IMR-90 (cell line): ENCODE measurements at regions not wholly inside any gene's neighbourhood (a gene's known extent, or its start where the extent isn't known, plus 50 kb on each side); places are given as distances from the start of the nearest gene placed in this dataset.

ENCODE experiments used
- ATAC-seq: fragments of 200-7000 bp; cut with Tn5 transposase; 2 replicates; pipeline ENCODE4 v1.9.1; 2020; ENCODE audit warnings: low read depth, mild to moderate bottlenecking, moderate library complexity
- BruUV-seq: library from RNA; stranded (reverse); fragments of 400-500 nt; replicated peaks from 2 replicates; lab custom pipeline; 2021; lab: Mats Ljungman, UMichigan
- CTCF ChIA-PET: fragments of 300-600 bp; formaldehyde crosslinking; extraction: SDS; loops from one replicate; lab custom pipeline; 2021; ENCODE audit warnings: antibody characterized with exemption; lab: Yijun Ruan, JAX
- POLR2A ChIA-PET: fragments of 300-600 bp; sonication (Branson Sonifier 250); formaldehyde crosslinking; loops from one replicate; lab custom pipeline; 2022; ENCODE audit warnings: antibody characterized with exemption; ENCODE audit not compliant: unreplicated experiment; lab: Charles Lee
- DNase-seq: peaks from one replicate; pipeline ENCODE4 v3.0.0; 2013
- H2AFZ ChIP-seq: replicated peaks from 2 replicates; pipeline ENCODE3; 2013; ENCODE audit warnings: low read length, mild to moderate bottlenecking; ENCODE audit not compliant: poor library complexity
- H2AK5ac ChIP-seq: 2 replicates; pipeline ENCODE4 v1.6.1; 2013; ENCODE audit warnings: low read depth, low read length, inconsistent platforms
- H2AK9ac ChIP-seq: replicated peaks from 2 replicates; pipeline ENCODE3; 2013; ENCODE audit warnings: mild to moderate bottlenecking, low read depth, low read length, moderate library complexity; ENCODE audit not compliant: poor library complexity
- H2BK120ac ChIP-seq: 2 replicates; pipeline ENCODE4 v1.6.1; 2013; ENCODE audit warnings: low read depth, low read length, inconsistent platforms
- H2BK15ac ChIP-seq: 3 replicates; pipeline ENCODE4 v1.6.1; 2013; ENCODE audit warnings: low read depth, low read length, inconsistent platforms
- H2BK20ac ChIP-seq: 2 replicates; pipeline ENCODE4 v1.6.1; 2013; ENCODE audit warnings: low read depth, mild to moderate bottlenecking, inconsistent platforms, low read length, moderate library complexity
- H2BK5ac ChIP-seq: 2 replicates; pipeline ENCODE4 v1.6.1; 2013; ENCODE audit warnings: mild to moderate bottlenecking, low read depth, low read length, inconsistent platforms; ENCODE audit not compliant: poor library complexity, severe bottlenecking
- H3K14ac ChIP-seq: replicated peaks from 2 replicates; pipeline ENCODE4 v1.6.1; 2013; ENCODE audit warnings: low read depth, low read length, inconsistent platforms
- H3K18ac ChIP-seq: 2 replicates; pipeline ENCODE4 v1.6.1; 2013; ENCODE audit warnings: low read depth, low read length, control low read depth
- H3K23ac ChIP-seq: 2 replicates; pipeline ENCODE4 v1.6.1; 2013; ENCODE audit warnings: low read depth, low read length, inconsistent platforms
- H3K27ac ChIP-seq: 2 replicates; pipeline ENCODE4 v1.5.1; 2013; ENCODE audit warnings: mild to moderate bottlenecking, control low read depth, low read length; ENCODE audit not compliant: insufficient read depth
- H3K27me3 ChIP-seq: 2 replicates; pipeline ENCODE4 v1.6.1; 2013; ENCODE audit warnings: low read length; ENCODE audit not compliant: control insufficient read depth, insufficient read depth
- H3K36me3 ChIP-seq: 2 replicates; pipeline ENCODE4 v1.6.1; 2013; ENCODE audit warnings: low read length, mixed read lengths; ENCODE audit not compliant: control insufficient read depth, insufficient read depth
- H3K4ac ChIP-seq: 2 replicates; pipeline ENCODE4 v1.6.1; 2013; ENCODE audit warnings: low read depth, low read length, inconsistent platforms
- H3K4me1 ChIP-seq: 2 replicates; pipeline ENCODE4 v1.6.1; 2013; ENCODE audit warnings: low read length, mixed read lengths; ENCODE audit not compliant: control insufficient read depth, insufficient read depth
- H3K4me2 ChIP-seq: 2 replicates; pipeline ENCODE4 v1.6.1; 2013; ENCODE audit warnings: low read depth, mild to moderate bottlenecking, control low read depth, low read length, moderate library complexity
- H3K4me3 ChIP-seq: 2 replicates; pipeline ENCODE4 v1.5.1; 2013; ENCODE audit warnings: low read depth, mild to moderate bottlenecking, control low read depth, low read length, moderate library complexity; ENCODE audit not compliant: insufficient read depth
- H3K56ac ChIP-seq: 2 replicates; pipeline ENCODE4 v1.6.1; 2013; ENCODE audit warnings: low read length, inconsistent platforms; ENCODE audit not compliant: insufficient read depth; ENCODE audit errors: extremely low read depth
- H3K79me1 ChIP-seq, 2 experiments: 2 replicates each; pipeline ENCODE4 v1.6.1; 2013; ENCODE audit warnings: low read length in 2 of 2, inconsistent platforms in 1 of 2, low read depth in 1 of 2
- H3K9ac ChIP-seq: 2 replicates; pipeline ENCODE4 v1.6.1; 2013; ENCODE audit warnings: low read depth, low read length, control low read depth
- H3K9me1 ChIP-seq: 2 replicates; pipeline ENCODE4 v1.6.1; 2013; ENCODE audit warnings: low read length, inconsistent platforms; ENCODE audit not compliant: insufficient read depth
- H3K9me3 ChIP-seq: 2 replicates; pipeline ENCODE4 v1.6.1; 2013; ENCODE audit warnings: low read length; ENCODE audit not compliant: control insufficient read depth, insufficient read depth
- H4K20me1 ChIP-seq: 2 replicates; pipeline ENCODE4 v1.6.1; 2013; ENCODE audit warnings: low read length, inconsistent platforms; ENCODE audit not compliant: insufficient read depth
- H4K5ac ChIP-seq: 2 replicates; pipeline ENCODE4 v1.6.1; 2013; ENCODE audit warnings: mild to moderate bottlenecking, low read depth, low read length, control low read depth
- H4K8ac ChIP-seq, 2 experiments: 2 replicates each; pipeline ENCODE4 v1.6.1; 2013; ENCODE audit warnings: low read depth in 2 of 2, low read length in 2 of 2, control low read depth in 1 of 2, inconsistent platforms in 1 of 2
- H4K91ac ChIP-seq: 2 replicates; pipeline ENCODE4 v1.6.1; 2013; ENCODE audit warnings: low read depth, low read length, inconsistent platforms; ENCODE audit not compliant: insufficient read depth
- CHD1 ChIP-seq: IDR thresholded peaks from 2 replicates; pipeline ENCODE4 v1.6.1; 2012; ENCODE audit warnings: low read depth, low read length, improper control_type of control experiment
- FOS ChIP-seq: fragments of 150-350 bp; IDR thresholded peaks from 2 replicates; pipeline ENCODE4 v1.6.1; 2016; ENCODE audit warnings: low read depth, low read length
- MAFK ChIP-seq: IDR thresholded peaks from 2 replicates; pipeline ENCODE4 v1.6.1; 2012; ENCODE audit warnings: low read depth, low read length, improper control_type of control experiment
- RCOR1 ChIP-seq: IDR thresholded peaks from 2 replicates; pipeline ENCODE4 v1.6.1; 2012; ENCODE audit warnings: mild to moderate bottlenecking, low read length, improper control_type of control experiment; ENCODE audit not compliant: insufficient replicate concordance
- WGBS, 2 experiments: methylation state at CpG; one replicate each; pipeline versions ENCODE4 v1.1.5 to v1.1.7; 2013; ENCODE audit warnings: missing lambda C conversion rate in 2 of 2; ENCODE audit not compliant: insufficient read length in 1 of 2; ENCODE audit errors: extremely low coverage in 2 of 2; 5-methylcytosine and 5-hydroxymethylcytosine counted together
- dilution Hi-C: fragments of 300-500 bp; cut with HindIII; formaldehyde crosslinking; loops from one replicate; pipeline ENCODE4 v1.14.3; 2018; ENCODE audit warnings: low sequenced_read_pairs; ENCODE audit not compliant: unreplicated experiment
- in situ Hi-C: fragments of 300-500 bp; cut with MboI; formaldehyde crosslinking; loops from 3 replicates; pipeline ENCODE4 v1.14.3; 2019; ENCODE audit warnings: low sequenced_read_pairs, inconsistent platforms, mixed read lengths
- intact Hi-C: fragments of 100-400 bp; cut with micrococcal nuclease; formaldehyde crosslinking; loops from 2 replicates; pipeline ENCODE4 v1.10.0; 2022
- TF ChIP-seq, protein P1 (sequence below): conservative IDR thresholded peaks from 2 replicates; pipeline ENCODE4 v1.5.1; 2012; ENCODE audit warnings: mild to moderate bottlenecking, low read depth, low read length, improper control_type of control experiment

- no peak overlapping the region for H3K56ac ChIP-seq
- no peak overlapping the region for H3K9ac ChIP-seq
- H3K36me3 ChIP-seq = no peaks in the 10 kb centered on the region
- no peak overlapping the region for H3K23ac ChIP-seq
- no peak overlapping the region for H2AK5ac ChIP-seq
- dilution Hi-C loops = no loop called here
- BruUV-seq = no TSS peak
- no peaks in the 10 kb centered on the region for H4K20me1 ChIP-seq
- H2BK20ac ChIP-seq = no peak overlapping the region
- H3K79me1 ChIP-seq = no peaks in the 10 kb centered on the region
- ATAC-seq (no peak), DNase-seq (no peak)
- no peak overlapping the region for H2BK5ac ChIP-seq
- no peak overlapping the region for H2BK120ac ChIP-seq
- TF ChIP-seq, protein P1, sequence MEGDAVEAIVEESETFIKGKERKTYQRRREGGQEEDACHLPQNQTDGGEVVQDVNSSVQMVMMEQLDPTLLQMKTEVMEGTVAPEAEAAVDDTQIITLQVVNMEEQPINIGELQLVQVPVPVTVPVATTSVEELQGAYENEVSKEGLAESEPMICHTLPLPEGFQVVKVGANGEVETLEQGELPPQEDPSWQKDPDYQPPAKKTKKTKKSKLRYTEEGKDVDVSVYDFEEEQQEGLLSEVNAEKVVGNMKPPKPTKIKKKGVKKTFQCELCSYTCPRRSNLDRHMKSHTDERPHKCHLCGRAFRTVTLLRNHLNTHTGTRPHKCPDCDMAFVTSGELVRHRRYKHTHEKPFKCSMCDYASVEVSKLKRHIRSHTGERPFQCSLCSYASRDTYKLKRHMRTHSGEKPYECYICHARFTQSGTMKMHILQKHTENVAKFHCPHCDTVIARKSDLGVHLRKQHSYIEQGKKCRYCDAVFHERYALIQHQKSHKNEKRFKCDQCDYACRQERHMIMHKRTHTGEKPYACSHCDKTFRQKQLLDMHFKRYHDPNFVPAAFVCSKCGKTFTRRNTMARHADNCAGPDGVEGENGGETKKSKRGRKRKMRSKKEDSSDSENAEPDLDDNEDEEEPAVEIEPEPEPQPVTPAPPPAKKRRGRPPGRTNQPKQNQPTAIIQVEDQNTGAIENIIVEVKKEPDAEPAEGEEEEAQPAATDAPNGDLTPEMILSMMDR = no peak
- TF ChIP-seq FOS = no peak
- TF ChIP-seq MAFK = no peak
- no peak for TF ChIP-seq RCOR1
- TF ChIP-seq CHD1 = no peak
- H3K4ac ChIP-seq = no peak overlapping the region
- ChIA-PET POLR2A (no interaction called here), CTCF (no interaction called here)
- H3K4me2 ChIP-seq = no peak overlapping the region
- H4K5ac ChIP-seq = no peak overlapping the region
- no peak overlapping the region for H2BK15ac ChIP-seq
- H3K14ac ChIP-seq = no peak overlapping the region
- H3K9me3 ChIP-seq = no peaks in the 10 kb centered on the region
- H3K9me1 ChIP-seq = no peaks in the 10 kb centered on the region
- H2AFZ ChIP-seq = no peak overlapping the region
- H2AK9ac ChIP-seq = no peak overlapping the region
- no peak overlapping the region for H3K18ac ChIP-seq
- H3K27me3 ChIP-seq = peaks cover 4% of the 10 kb centered on the region
- in situ Hi-C loops = no loop called here
- no peak overlapping the region for H3K27ac ChIP-seq
- intact Hi-C loops = no loop called here
- H3K4me1 ChIP-seq = no peaks in the 10 kb centered on the region
- H4K91ac ChIP-seq = no peak overlapping the region
- no peak overlapping the region for H3K4me3 ChIP-seq
- no peak overlapping the region for H4K8ac ChIP-seq
- WGBS, 2 experiments = 60% methylated on average over 1 of the region's 3 CpGs; no CpG with 5 or more reads in 1 of the 2 experiments
Measured at GRCh38 chr9:3682186-3682585, 156.4 kb upstream of the RFX3 start.
